Peyer's patch (tissue), 4 donors: ENCODE measurements at regions not wholly inside any gene's neighbourhood (a gene's known extent, or its start where the extent isn't known, plus 50 kb on each side); places are given as distances from the start of the nearest gene placed in this dataset.

ENCODE experiments used
- CTCF ChIP-seq, 6 experiments: fragments of 450-650 bp in 4 of 6; fragments of 200-600 bp in 2 of 6; sonication (generic) in 1 of 6; IDR thresholded peaks; one replicate each; pipeline ENCODE4 v1.5.1; 2017 to 2019; ENCODE audit warnings: antibody characterized with exemption in 6 of 6, mild to moderate bottlenecking in 3 of 6, moderate library complexity in 1 of 6
- POLR2A ChIP-seq, 2 donors: fragments of 450-650 bp; IDR thresholded peaks; one replicate each; pipeline ENCODE4 v1.5.1; 2017; ENCODE audit warnings: antibody characterized with exemption in 2 of 2, mild to moderate bottlenecking in 2 of 2, moderate library complexity in 2 of 2

GRCh38 chr5:74507370-74508005 lies 133.0 kb downstream of the ENC1 start:
- no peak for TF ChIP-seq CTCF (IDR thresholded peaks at IDR 0.05)
- no peak for TF ChIP-seq POLR2A (IDR thresholded peaks at IDR 0.05)
